ENCODE measurements at regions not wholly inside any gene's neighbourhood (a gene's known extent, or its start where the extent isn't known, plus 50 kb on each side); places are given as distances from the start of the nearest gene placed in this dataset.
"Not testable (repeated sequence)": the region's sequence is repeated elsewhere in the genome, so short reads cannot be mapped to it uniquely, and the experiment has no call there.

DNA sequence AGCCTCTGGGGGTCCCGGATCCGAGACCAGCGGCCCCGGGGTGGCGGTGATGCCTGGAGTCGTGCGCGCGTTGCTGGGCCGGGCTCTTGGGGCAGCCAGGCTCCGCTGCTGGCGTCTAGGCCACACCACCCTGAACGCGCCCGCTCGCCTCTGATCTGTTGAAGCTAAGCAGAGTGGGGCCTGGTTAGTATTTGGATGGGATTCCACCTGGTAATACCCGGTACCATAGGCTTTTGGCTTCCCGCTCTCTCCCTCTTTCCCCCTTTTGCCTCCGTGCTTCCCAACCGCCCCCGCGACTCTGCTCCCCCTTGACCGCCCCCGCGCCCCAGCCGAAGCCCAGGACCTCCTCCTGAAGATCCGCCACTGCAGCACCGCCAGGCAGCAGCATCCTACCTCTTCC lies 1383.5 kb upstream of the DEFB115 start:
- no peak overlapping the region for H3K27ac ChIP-seq
- TF ChIP-seq ZFX (IDR thresholded peaks at IDR 0.05; ENCODE audit: borderline replicate concordance) = no peak
- TF ChIP-seq, protein P1, sequence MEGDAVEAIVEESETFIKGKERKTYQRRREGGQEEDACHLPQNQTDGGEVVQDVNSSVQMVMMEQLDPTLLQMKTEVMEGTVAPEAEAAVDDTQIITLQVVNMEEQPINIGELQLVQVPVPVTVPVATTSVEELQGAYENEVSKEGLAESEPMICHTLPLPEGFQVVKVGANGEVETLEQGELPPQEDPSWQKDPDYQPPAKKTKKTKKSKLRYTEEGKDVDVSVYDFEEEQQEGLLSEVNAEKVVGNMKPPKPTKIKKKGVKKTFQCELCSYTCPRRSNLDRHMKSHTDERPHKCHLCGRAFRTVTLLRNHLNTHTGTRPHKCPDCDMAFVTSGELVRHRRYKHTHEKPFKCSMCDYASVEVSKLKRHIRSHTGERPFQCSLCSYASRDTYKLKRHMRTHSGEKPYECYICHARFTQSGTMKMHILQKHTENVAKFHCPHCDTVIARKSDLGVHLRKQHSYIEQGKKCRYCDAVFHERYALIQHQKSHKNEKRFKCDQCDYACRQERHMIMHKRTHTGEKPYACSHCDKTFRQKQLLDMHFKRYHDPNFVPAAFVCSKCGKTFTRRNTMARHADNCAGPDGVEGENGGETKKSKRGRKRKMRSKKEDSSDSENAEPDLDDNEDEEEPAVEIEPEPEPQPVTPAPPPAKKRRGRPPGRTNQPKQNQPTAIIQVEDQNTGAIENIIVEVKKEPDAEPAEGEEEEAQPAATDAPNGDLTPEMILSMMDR (IDR thresholded peaks at IDR 0.05) = no peak

DNA sequence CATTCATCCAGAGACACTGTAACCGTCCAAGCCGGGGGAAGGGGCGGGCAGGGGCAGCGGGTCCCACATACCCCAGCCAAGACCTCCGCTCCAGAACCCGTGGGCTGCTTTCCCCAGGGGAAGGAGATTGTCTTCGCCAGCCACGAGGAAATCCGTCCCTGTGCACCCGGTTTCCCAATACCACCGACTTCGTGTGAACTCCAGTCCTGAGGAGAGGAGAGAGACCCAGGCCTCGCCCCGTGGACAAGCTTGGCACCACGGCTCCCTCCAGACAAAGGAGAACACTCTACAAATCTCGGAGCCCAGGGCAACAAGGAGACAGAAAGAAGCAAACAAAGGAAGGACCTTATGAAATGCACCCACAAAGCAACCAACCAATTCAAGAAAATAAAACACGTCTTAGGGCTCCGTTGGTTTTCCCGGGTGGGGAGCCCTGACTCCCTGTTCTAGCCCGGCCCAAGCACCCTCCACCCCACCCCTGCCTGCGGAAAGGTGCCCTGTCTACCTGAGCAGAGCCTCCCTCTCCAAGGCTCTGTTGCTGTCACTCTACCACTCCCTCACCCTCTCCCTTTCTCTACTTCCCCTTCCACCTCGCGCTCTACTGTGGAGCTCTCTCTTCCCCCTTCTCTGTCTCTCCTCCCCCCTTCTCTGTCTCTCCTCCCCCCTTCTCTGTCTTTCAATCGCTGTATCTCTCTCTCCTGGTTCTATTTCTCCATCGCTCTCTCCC lies 1382.8 kb upstream of the DEFB115 start:
- H3K27ac ChIP-seq = no peak overlapping the region
- TF ChIP-seq, protein P1 (IDR thresholded peaks at IDR 0.05) = no peak
- TF ChIP-seq ZFX (IDR thresholded peaks at IDR 0.05; ENCODE audit: borderline replicate concordance) = no peak

DNA sequence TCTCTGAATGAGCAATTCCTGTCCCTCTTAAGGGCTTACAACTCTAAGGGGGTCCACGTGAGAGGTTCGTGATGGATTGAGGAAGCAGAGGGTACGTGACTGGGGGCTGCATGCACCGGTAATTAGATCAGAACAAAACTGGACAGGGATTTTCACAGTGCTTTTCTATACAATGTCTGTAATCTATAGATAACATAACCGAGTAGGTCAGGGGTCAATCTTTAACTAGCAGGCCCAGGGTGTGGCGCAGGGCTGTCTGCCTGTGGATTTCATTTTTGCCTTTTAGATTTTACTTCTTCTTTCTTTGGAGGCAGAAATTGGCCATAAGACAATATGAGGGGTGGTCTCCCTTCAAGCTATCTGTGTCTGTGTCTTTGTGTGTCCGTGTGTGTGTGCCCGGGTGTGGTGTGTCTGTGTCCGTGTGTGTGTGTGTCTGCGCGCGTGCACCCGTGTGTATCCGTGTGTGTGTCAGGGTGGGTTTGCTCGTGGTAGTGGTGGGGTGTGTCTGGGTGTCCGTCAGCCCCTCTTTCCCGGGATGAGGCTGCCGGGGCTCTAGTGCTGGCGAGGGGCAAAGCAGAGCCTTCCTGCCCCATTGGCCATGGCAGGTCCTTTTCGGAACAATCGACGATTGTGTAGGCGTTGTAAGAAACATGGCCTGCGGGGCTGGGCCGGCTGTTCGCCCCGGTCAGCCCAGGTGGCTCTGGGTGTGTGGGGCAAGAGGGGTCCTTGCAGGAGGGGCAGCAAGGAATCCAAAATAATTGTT lies 1382.0 kb upstream of the DEFB115 start:
- H3K27ac ChIP-seq = not testable (repeated sequence)

DNA sequence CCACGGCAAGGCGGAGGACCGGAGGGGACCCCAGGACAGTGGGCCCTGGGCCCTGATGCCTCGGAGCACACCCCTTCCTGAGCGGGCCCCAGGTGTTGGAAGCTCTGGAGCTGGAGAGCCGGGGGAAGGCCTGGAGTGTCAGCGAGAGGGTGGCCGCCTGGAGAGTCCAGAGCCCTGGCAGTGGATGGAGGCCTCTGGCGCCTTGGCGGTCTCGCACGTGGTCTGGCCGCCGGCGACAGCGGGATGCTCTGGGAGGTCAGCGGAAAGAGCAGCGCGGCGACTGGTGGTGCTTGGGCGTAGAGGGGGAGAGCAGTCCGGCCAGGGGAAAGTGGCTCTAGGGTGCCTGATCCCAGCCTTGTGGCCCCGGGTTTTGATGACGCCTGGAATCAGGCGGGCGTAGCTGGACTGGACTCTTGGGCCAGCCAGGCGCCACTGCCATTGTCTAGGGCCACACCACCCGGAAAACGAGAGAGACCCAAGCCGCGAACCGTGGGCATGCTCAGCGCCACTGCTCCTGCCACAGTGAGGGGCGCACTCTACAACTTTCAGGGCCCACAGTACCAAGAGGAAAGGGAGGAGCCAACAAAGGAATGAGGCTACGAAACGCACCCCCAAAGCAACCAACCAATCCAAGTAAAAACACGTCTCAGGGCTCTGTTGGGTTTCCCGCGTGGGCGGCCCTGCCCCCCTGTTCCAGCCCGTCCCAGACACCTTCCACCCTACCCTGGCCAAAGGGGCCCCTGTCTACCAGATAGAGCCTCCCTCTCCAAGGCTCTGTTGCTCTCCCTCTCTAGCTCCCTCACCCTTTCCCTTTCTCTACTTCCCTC lies 1381.2 kb upstream of the DEFB115 start:
- H3K27ac ChIP-seq = not testable (repeated sequence)

DNA sequence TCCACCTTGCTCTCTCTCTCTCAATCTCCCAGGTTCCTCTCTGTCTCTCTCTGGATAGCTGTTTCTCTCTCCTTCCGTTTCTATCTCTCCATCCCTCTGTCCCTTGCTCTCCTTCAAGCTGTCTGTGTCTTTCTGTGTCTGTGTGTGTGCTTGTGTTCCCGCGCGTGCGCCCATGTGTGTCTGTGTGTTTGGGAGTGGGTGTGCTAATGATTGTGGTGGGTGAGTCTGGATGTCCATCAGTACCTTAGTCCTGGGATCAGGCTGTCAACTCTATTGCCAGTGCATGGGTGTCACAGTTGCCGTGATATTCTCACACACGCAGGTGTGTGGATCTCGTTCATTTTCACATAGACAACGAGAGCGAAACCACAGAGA lies 1380.6 kb upstream of the DEFB115 start:
- H3K27ac ChIP-seq = no peak overlapping the region
- no peak for TF ChIP-seq ZFX (IDR thresholded peaks at IDR 0.05; ENCODE audit: borderline replicate concordance)
- TF ChIP-seq, protein P1 (IDR thresholded peaks at IDR 0.05) = no peak

DNA sequence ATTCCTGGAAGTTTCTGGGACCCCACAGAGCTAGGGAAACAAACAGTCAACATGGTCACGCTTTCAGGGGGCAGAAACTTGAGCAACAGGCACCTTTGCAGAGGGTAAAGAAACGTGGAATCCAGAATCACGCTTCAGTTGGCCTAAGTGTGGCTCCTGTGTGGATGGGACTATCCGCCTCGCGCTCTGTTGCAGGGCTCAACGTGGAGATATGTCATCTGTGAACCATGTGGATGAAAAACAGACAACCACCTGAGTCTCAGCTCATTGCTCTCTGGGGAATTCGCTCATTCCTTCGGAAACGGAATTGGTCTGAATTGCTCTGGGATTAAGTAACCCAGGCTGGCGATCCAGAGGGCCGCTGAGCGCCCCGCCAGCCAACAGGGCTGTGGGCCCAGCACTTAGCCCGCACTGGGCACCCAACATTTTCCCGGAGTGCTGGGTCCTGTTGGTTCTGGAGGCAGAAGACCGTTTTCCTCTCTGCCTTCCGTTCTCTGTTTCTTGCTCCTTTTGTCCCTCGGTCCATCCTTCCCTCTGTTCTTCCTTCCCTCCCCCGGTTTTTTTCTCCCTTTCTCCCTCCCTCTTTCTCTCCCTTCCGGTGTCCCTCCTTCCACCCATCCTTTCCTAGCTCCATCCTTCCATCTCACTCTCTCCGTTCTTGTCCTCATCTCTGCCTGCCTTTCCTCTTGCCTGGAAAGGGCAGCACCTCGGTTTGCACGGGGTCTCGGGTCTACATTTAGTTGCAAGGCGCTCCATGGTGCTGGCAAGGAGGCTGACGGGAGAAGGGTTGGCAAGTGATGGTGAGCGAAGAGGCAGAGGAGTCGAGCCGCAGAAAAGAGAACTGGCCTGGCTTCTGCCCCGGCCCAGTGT lies 1379.8 kb upstream of the DEFB115 start:
- H3K27ac ChIP-seq = not testable (repeated sequence)

DNA sequence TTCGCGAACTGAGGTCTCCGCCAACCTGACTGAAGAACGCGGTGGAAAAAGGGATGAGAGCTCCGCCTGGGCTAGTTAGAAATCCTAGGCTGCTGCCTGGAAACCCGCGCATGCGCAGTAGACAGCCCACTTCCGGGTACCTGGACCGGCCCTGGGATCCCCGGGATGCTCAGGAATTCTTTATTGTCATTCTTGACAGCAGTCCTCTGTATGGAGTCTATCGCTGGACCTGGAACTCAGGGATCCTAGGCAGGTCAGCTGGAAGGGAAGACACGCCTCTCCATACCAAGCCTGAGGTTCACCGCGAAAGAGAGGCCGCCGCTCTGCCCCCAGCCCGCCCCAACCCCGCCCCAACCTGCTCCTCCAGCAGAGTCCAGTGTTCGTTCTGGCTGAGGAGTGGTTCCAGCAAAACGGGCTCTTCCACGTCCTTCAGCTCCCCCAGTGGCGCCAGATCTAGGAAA lies 1379.2 kb upstream of the DEFB115 start:
- H3K27ac ChIP-seq = no peak overlapping the region; the same call in 1 of the 2 replicates
- TF ChIP-seq, protein P1 (IDR thresholded peaks at IDR 0.05) = no peak
- no peak for TF ChIP-seq ZFX (IDR thresholded peaks at IDR 0.05; ENCODE audit: borderline replicate concordance)

DNA sequence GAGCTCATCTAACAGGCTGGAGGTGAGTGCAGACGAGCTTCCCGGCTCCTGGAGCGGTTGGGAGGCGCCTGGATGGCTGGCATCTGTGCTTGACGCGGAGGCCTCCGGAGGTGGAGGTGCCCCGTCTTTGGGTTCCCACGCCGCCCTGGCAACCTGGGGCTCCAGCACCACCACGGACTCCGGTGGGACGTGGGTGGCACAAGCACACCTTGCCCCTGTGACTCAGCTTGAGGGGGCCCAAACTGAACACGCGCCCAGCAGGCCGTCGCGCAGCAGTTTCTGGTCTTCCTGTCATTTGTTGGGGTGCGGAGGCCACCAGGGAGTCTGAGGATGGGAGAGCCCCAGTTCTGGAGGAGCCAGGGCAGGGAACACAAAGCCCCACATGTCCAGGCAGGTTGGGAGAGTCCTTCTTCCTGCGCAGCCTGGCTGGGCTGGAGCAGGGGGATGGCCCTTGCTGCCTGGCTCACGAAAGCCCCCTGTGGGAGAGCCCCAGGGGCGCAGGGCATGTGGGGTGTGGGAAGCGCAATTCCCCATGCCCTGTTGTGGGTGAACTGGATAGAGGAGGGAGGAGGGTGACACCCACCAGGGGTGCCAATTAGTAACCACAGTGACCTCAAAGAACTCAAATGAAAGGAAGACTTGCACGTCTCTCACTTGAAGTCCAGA lies 1378.6 kb upstream of the DEFB115 start:
- TF ChIP-seq ZFX (IDR thresholded peaks at IDR 0.05; ENCODE audit: borderline replicate concordance) = no peak
- TF ChIP-seq, protein P1 (IDR thresholded peaks at IDR 0.05) = no peak
- no peak overlapping the region for H3K27ac ChIP-seq

DNA sequence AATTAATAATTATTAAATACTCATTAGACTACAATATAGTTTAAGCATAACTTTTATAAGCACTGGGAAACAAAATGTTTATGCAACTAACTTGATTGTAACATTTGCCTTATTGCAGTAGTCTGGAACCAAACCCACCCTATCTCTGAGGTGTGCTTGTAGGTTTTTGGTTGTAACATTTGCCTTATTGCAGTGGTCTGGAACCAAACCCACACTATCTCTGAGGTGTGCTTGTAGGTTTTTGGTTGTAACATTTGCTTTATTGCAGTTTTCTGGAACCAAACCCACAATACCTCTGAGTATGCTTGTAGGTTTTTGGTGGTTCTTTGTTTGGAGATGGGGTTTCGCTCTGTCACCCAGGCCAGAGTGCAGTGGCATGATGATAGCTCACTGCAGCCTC lies 1376.4 kb upstream of the DEFB115 start:
- H3K27ac ChIP-seq = not testable (repeated sequence)

DNA sequence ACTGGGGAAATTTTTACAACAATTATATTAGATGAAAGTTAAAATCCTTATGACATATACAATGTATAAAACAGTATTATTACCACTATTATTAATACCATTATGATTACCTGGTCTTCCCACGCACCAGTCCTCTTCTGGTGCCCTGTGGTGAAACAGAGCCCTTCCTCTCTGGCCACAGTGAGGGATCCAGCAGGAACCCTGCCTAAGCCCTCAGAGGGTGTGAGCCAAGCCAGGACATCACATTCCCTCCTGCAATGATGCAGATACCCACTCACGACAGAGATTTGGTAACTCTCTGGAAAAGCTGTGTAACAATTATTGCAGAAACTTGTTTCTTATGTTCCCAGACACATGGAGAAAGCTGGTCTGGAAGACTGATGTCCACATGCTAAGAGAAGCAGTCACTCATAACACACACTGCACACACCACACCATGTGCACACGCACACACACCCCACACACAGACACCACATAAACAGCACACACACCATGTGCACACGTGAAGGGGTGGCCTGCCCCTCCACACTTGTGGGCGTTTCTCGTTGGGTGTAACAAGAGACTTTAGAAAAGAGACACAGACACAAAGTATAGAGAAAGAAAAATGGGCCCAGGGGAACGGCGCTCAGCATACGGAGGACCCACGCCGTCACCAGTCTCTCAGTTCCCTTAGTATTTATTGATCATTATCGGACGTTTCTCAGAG lies 1373.8 kb upstream of the DEFB115 start:
- H3K27ac ChIP-seq = not testable (repeated sequence)

DNA sequence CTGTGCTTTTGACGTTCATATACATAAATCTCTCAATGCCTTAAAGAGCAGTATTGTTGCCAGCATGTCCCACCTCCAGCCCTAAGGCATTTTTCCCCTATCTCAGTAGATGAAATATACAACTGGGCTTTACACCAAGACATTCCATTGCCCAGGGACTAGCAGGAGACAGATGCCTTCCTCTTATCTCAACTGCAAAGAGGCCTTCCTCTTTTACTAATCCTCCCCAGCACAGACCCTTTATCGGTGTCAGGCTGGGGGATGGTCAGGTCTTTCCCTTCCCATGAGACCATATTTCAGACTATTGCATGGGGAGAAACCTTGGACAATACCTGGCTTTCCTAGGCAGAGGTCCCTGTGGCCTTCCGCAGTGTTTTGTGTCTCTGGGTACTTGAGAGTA lies 1373.1 kb upstream of the DEFB115 start:
- H3K27ac ChIP-seq = not testable (repeated sequence)
